Fibroblast of lung (primary cell): ENCODE measurements at regions not wholly inside any gene's neighbourhood (a gene's known extent, or its start where the extent isn't known, plus 50 kb on each side); places are given as distances from the start of the nearest gene placed in this dataset.

Experiments
- DNase-seq, 2 donors: peaks; one replicate each; pipeline versions ENCODE4 v3.0.0 to v3.0.0-alpha.2; 2010; ENCODE audit warnings: low read depth in 2 of 2
- H2AFZ ChIP-seq: 2 replicates; pipeline ENCODE4 v1.5.1; 2012; ENCODE audit warnings: low read length, control low read depth, inconsistent platforms
- H3K27ac ChIP-seq: 2 replicates; pipeline ENCODE4 v1.5.1; 2011; ENCODE audit warnings: low read length, control low read depth; ENCODE audit not compliant: insufficient read depth
- H3K27me3 ChIP-seq: 2 replicates; pipeline ENCODE4 v1.5.1; 2011; ENCODE audit warnings: mild to moderate bottlenecking, low read length; ENCODE audit not compliant: control insufficient read depth, insufficient read depth
- H3K36me3 ChIP-seq: 2 replicates; pipeline ENCODE4 v1.5.1; 2011; ENCODE audit warnings: low read length; ENCODE audit not compliant: control insufficient read depth, insufficient read depth
- H3K4me1 ChIP-seq: 2 replicates; pipeline ENCODE4 v1.5.1; 2011; ENCODE audit warnings: low read length; ENCODE audit not compliant: control insufficient read depth, insufficient read depth; ENCODE audit errors: extremely low read depth
- H3K4me2 ChIP-seq: 2 replicates; pipeline ENCODE4 v1.5.1; 2011; ENCODE audit warnings: low read length, control low read depth; ENCODE audit not compliant: insufficient read depth; ENCODE audit errors: extremely low read depth
- H3K4me3 ChIP-seq, 4 experiments: fragments of 200-600 bp in 1 of 4; sonication (generic) in 1 of 4; replicated peaks in 1 of 4; 2 replicates each; pipeline ENCODE4 v1.5.1; 2011 to 2016; ENCODE audit warnings: low read length in 4 of 4, low read depth in 3 of 4, mild to moderate bottlenecking in 3 of 4, control low read depth in 2 of 4, inconsistent platforms in 1 of 4, mixed read lengths in 1 of 4; ENCODE audit not compliant: insufficient read depth in 1 of 4; ENCODE audit errors: control extremely low read depth in 1 of 4
- H3K79me2 ChIP-seq: 2 replicates; pipeline ENCODE4 v1.5.1; 2012; ENCODE audit warnings: mild to moderate bottlenecking, low read length, inconsistent platforms; ENCODE audit not compliant: control insufficient read depth, insufficient read depth
- H3K9ac ChIP-seq: 2 replicates; pipeline ENCODE4 v1.5.1; 2011; ENCODE audit warnings: mild to moderate bottlenecking, low read length, control low read depth; ENCODE audit not compliant: insufficient read depth
- H3K9me3 ChIP-seq: 2 replicates; pipeline ENCODE4 v1.5.1; 2012; ENCODE audit warnings: low read depth, low read length; ENCODE audit not compliant: control insufficient read depth, insufficient read depth
- H4K20me1 ChIP-seq: 2 replicates; pipeline ENCODE4 v1.5.1; 2011; ENCODE audit warnings: low read length; ENCODE audit not compliant: control insufficient read depth, insufficient read depth; ENCODE audit errors: extremely low read depth
- CTCF ChIP-seq, 2 donors: IDR thresholded peaks in 1 of 2; conservative IDR thresholded peaks in 1 of 2; 1 replicate in 1 of 2; 2 replicates in 1 of 2; pipeline ENCODE4 v1.5.1; 2011 to 2012; ENCODE audit warnings: low read length in 2 of 2, control low read depth in 1 of 2, inconsistent platforms in 1 of 2, low read depth in 1 of 2, mild to moderate bottlenecking in 1 of 2
- EZH2 ChIP-seq: IDR thresholded peaks from 2 replicates; pipeline ENCODE4 v1.5.1; 2012; ENCODE audit warnings: low read length, control low read depth, mild to moderate bottlenecking; ENCODE audit errors: missing control alignments

GRCh38 chr10:59595593-59595992 lies 114.1 kb downstream of the SLC16A9 start:
- H2AFZ ChIP-seq = no peak overlapping the region
- H3K4me3 ChIP-seq = no peak overlapping the region
- no peak overlapping the region for H3K4me2 ChIP-seq
- no peaks in the 10 kb centered on the region for H3K4me1 ChIP-seq
- no peaks in the 10 kb centered on the region for H3K27me3 ChIP-seq
- no peaks in the 10 kb centered on the region for H3K79me2 ChIP-seq
- H3K9me3 ChIP-seq = no peaks in the 10 kb centered on the region
- no peak for TF ChIP-seq EZH2
- no peak for TF ChIP-seq CTCF (conservative IDR thresholded peaks at IDR 0.05 in 1 of 2, IDR thresholded peaks at IDR 0.05 in 1 of 2; ENCODE audit: low read depth in 1 of 2, low read length in 2 of 2)
- no peak overlapping the region for H3K9ac ChIP-seq
- H4K20me1 ChIP-seq = no peaks in the 10 kb centered on the region
- no peaks in the 10 kb centered on the region for H3K36me3 ChIP-seq
- no peak overlapping the region for H3K27ac ChIP-seq
- peak in 1 of 2 donors; percentile 15 for DNase-seq

GRCh38 chr10:59593768-59594167 lies 115.9 kb downstream of the SLC16A9 start:
- no peaks in the 10 kb centered on the region for H4K20me1 ChIP-seq
- H3K79me2 ChIP-seq = no peaks in the 10 kb centered on the region
- no peak overlapping the region for H3K4me3 ChIP-seq
- TF ChIP-seq CTCF (conservative IDR thresholded peaks at IDR 0.05 in 1 of 2, IDR thresholded peaks at IDR 0.05 in 1 of 2; ENCODE audit: low read depth in 1 of 2, low read length in 2 of 2) (no peak), EZH2 (no peak)
- no peak overlapping the region for H3K9ac ChIP-seq
- no peaks in the 10 kb centered on the region for H3K36me3 ChIP-seq
- no peaks in the 10 kb centered on the region for H3K27me3 ChIP-seq
- no peak overlapping the region for H3K4me2 ChIP-seq
- no peaks in the 10 kb centered on the region for H3K4me1 ChIP-seq
- no peak overlapping the region for H2AFZ ChIP-seq
- H3K9me3 ChIP-seq = no peaks in the 10 kb centered on the region
- no peak for DNase-seq
- H3K27ac ChIP-seq = no peak overlapping the region

GRCh38 chr10:59589796-59590195 lies 119.9 kb downstream of the SLC16A9 start:
- Histone ChIP-seq H4K20me1 (no peaks in the 10 kb centered on the region), H3K27me3 (no peaks in the 10 kb centered on the region), H3K27ac (no peak overlapping the region), H3K4me3 (no peak overlapping the region), H3K9me3 (no peaks in the 10 kb centered on the region), H3K79me2 (no peaks in the 10 kb centered on the region), H3K4me2 (no peak overlapping the region), H3K36me3 (no peaks in the 10 kb centered on the region), H2AFZ (no peak overlapping the region), H3K9ac (no peak overlapping the region), H3K4me1 (no peaks in the 10 kb centered on the region)
- TF ChIP-seq EZH2 = no peak
- TF ChIP-seq CTCF (conservative IDR thresholded peaks at IDR 0.05 in 1 of 2, IDR thresholded peaks at IDR 0.05 in 1 of 2; ENCODE audit: low read depth in 1 of 2, low read length in 2 of 2) = no peak
- no peak for DNase-seq
